Breast epithelium (tissue), 3 donors: ENCODE measurements at regions not wholly inside any gene's neighbourhood (a gene's known extent, or its start where the extent isn't known, plus 50 kb on each side); places are given as distances from the start of the nearest gene placed in this dataset.

ENCODE experiments used
- POLR2A ChIP-seq: fragments of 450-650 bp; IDR thresholded peaks from one replicate; pipeline ENCODE4 v1.6.1; 2016; ENCODE audit warnings: antibody characterized with exemption, mild to moderate bottlenecking, moderate library complexity
- TF ChIP-seq, protein P1 (sequence below), 3 donors: fragments of 450-650 bp; IDR thresholded peaks; one replicate each; pipeline ENCODE4 v1.5.1; 2016 to 2017; ENCODE audit warnings: antibody characterized with exemption in 3 of 3, mild to moderate bottlenecking in 3 of 3, moderate library complexity in 3 of 3

DNA sequence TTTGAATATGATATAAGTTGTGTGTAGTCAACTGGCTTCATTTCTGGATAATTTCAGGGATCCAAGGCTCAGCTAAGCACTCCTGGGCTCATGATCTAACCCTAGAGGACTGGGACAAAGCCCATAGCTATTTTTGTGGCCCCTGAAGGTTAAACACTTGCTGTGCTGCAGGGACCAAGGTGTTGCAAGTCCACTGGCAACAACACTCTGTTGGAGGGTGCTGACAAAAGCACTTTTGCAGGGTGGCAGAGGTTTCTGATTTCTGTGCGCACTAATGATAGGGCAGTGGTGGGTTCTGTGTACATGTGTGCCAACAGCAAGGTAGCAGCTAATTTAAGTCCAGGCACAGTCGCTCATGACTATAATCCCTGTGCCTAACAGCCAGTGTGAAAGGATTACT, 445.3 kb upstream of the SYNCRIP start:
- TF ChIP-seq, protein P1, sequence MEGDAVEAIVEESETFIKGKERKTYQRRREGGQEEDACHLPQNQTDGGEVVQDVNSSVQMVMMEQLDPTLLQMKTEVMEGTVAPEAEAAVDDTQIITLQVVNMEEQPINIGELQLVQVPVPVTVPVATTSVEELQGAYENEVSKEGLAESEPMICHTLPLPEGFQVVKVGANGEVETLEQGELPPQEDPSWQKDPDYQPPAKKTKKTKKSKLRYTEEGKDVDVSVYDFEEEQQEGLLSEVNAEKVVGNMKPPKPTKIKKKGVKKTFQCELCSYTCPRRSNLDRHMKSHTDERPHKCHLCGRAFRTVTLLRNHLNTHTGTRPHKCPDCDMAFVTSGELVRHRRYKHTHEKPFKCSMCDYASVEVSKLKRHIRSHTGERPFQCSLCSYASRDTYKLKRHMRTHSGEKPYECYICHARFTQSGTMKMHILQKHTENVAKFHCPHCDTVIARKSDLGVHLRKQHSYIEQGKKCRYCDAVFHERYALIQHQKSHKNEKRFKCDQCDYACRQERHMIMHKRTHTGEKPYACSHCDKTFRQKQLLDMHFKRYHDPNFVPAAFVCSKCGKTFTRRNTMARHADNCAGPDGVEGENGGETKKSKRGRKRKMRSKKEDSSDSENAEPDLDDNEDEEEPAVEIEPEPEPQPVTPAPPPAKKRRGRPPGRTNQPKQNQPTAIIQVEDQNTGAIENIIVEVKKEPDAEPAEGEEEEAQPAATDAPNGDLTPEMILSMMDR (IDR thresholded peaks at IDR 0.05): no peak
- no peak for TF ChIP-seq POLR2A
